Right atrium auricular region (tissue), 2 donors: ENCODE measurements at regions not wholly inside any gene's neighbourhood (a gene's known extent, or its start where the extent isn't known, plus 50 kb on each side); places are given as distances from the start of the nearest gene placed in this dataset.

Experiments
- DNase-seq: peaks from one replicate; pipeline ENCODE4 v3.0.0-alpha.2; 2019; ENCODE audit warnings: low spot score
- H3K27ac ChIP-seq, 2 donors: fragments of 200-600 bp; sonication (generic); 1 replicate in 1 of 2; 2 replicates in 1 of 2; pipeline ENCODE4 v1.5.1; 2016 to 2019
- H3K27me3 ChIP-seq, 2 donors: fragments of 200-600 bp; sonication (generic); one replicate each; pipeline versions ENCODE4 v1.5.1 to v1.6.0; 2017 to 2019
- H3K36me3 ChIP-seq: fragments of 200-600 bp; sonication (generic); one replicate; pipeline ENCODE4 v1.5.1; 2016
- H3K4me1 ChIP-seq, 2 donors: fragments of 200-600 bp; sonication (generic); one replicate each; pipeline versions ENCODE4 v1.5.1 to v1.6.0; 2017 to 2019
- H3K4me3 ChIP-seq, 2 donors: fragments of 200-600 bp; sonication (generic); 1 replicate in 1 of 2; 2 replicates in 1 of 2; pipeline ENCODE4 v1.5.1; 2017 to 2019; ENCODE audit warnings: mild to moderate bottlenecking in 1 of 2, moderate library complexity in 1 of 2
- H3K9me3 ChIP-seq, 2 donors: fragments of 200-600 bp; sonication (generic); one replicate each; pipeline ENCODE4 v1.5.1; 2019
- TF ChIP-seq, protein P1 (sequence below), 2 donors: fragments of 200-600 bp; sonication (generic); IDR thresholded peaks; one replicate each; pipeline ENCODE4 v1.5.1; 2019; ENCODE audit warnings: antibody characterized with exemption in 2 of 2

DNA sequence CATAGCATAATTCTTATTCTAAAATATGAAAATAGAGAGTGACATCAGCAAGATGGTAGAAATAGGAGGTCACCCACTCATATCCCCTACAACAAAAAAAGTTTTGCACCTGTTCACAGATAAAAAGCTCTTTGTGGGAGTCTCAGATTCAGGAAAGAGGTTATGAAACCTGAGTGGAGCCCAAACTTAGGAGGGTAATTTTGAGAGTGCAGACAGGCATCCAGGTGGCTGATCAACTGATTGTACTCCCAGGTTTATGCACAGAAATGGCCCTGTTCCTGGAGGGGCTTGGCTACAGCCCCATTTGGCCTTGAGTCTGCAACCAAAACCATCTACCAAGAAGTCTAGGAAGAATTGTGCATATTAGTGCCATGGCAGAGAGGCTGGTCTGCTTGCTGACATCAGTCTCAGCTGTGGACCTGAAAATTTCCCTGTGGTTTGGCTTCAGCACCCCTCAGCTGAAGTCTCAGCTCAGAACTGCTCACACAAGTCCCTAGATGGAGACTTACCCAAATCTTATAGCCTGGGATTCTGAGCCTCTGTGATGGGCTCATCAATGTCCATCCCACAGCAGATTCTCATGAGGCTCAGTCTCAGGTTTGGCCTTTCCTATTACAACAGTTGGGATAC lies 291.6 kb downstream of the IL20RB start:
- H3K36me3 ChIP-seq: no peaks in the 10 kb centered on the region
- TF ChIP-seq, protein P1, sequence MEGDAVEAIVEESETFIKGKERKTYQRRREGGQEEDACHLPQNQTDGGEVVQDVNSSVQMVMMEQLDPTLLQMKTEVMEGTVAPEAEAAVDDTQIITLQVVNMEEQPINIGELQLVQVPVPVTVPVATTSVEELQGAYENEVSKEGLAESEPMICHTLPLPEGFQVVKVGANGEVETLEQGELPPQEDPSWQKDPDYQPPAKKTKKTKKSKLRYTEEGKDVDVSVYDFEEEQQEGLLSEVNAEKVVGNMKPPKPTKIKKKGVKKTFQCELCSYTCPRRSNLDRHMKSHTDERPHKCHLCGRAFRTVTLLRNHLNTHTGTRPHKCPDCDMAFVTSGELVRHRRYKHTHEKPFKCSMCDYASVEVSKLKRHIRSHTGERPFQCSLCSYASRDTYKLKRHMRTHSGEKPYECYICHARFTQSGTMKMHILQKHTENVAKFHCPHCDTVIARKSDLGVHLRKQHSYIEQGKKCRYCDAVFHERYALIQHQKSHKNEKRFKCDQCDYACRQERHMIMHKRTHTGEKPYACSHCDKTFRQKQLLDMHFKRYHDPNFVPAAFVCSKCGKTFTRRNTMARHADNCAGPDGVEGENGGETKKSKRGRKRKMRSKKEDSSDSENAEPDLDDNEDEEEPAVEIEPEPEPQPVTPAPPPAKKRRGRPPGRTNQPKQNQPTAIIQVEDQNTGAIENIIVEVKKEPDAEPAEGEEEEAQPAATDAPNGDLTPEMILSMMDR (IDR thresholded peaks at IDR 0.05): no peak
- no peak overlapping the region for H3K4me3 ChIP-seq
- H3K27ac ChIP-seq: no peak overlapping the region
- H3K9me3 ChIP-seq: peaks cover 0 to 14% of the 10 kb centered on the region in 2 donors
- no peak for DNase-seq
- H3K27me3 ChIP-seq: no peaks in the 10 kb centered on the region
- H3K4me1 ChIP-seq: no peaks in the 10 kb centered on the region

DNA sequence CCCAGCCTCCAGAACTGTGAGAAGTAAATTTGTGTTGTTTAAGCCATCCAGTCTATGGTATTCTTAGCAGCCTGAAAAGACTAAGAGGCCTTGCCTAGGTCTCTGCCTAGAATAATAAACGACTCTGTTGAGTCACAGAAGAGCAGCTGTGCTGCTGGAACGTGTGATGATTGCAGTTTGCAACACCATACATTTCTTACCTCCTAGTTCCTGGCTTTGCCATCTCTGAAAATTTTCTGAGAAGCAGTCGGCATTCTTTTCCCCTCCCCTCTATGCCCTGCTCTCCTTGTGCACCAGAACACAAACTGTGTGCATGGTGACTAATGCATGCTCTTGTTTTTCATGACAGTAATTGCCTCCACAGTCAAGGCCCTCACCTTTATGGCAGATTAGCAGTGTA lies 301.3 kb downstream of the IL20RB start:
- Histone ChIP-seq H3K36me3 (no peaks in the 10 kb centered on the region), H3K4me3 (no peak overlapping the region), H3K27me3 (no peaks in the 10 kb centered on the region), H3K4me1 (peaks cover 0 to 5% of the 10 kb centered on the region in 2 donors), H3K9me3 (peaks cover 0 to 4% of the 10 kb centered on the region in 2 donors), H3K27ac (peak overlapping the region in 1 of 2 donors; percentile 51)
- TF ChIP-seq, protein P1 (IDR thresholded peaks at IDR 0.05): no peak
- no peak for DNase-seq

DNA sequence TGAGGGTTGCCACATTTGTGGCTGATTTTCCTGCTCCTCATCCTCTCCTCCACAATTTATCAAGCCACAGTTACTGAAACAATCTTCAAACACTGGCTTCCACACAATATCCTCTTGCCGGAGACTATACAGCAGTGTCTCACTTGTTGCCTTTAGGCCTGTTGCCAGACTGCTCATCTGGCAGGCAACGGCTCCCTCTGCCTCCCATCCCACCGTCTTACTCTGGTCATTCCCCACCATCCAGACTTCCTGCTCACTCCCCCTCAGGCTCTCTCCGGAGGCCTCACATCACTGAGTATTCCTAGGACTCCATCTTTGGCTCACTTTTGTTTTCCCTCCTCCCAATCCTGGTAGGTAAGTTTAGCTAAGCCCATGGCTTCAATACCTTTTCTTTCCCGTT lies 301.9 kb downstream of the IL20RB start:
- Histone ChIP-seq H3K4me3 (no peak overlapping the region), H3K27me3 (no peaks in the 10 kb centered on the region), H3K9me3 (no peaks in the 10 kb centered on the region), H3K36me3 (no peaks in the 10 kb centered on the region), H3K27ac (peak overlapping the region in 1 of 2 donors; percentile 40), H3K4me1 (peaks cover 0 to 9% of the 10 kb centered on the region in 2 donors)
- TF ChIP-seq, protein P1 (IDR thresholded peaks at IDR 0.05): no peak
- DNase-seq: no peak

DNA sequence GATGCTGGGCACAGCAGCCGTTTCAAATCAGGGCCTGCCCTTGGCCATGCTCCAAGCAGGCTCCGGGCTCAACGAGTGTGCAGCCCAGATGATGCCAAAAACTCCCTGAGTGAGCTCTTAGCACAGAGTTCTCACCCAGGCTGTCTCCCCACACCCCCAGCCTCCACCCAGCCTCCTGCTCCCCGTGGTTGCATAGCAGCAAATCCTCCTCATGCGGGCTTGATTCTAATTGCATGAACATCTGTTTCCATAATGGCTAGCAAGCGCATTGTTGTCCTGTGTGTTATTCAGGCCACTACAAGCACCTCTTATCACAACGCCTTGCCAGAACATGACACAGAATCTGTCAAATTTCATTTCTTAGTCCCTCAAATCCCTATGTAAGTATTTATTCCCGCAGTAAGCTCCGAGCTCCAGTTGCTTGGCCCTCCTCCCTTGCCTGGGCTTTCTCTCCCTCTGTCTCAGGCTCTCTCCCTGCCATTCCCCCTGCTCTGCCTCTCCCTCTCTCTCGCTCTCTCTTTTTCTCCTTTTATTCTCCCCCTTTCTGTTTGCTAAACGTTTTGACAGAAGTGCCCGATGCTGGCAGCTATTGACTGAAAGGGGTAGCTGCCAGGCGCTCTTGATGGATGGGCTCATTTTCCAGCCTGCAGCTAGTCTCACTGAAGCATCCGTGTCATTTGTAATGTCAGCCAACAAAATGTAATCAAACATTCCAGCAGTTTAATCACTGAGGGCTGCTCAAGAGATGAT lies 306.5 kb downstream of the IL20RB start:
- H3K9me3 ChIP-seq: no peaks in the 10 kb centered on the region
- no peaks in the 10 kb centered on the region for H3K27me3 ChIP-seq
- TF ChIP-seq, protein P1 (IDR thresholded peaks at IDR 0.05): no peak
- no peak overlapping the region for H3K4me3 ChIP-seq
- H3K27ac ChIP-seq: no peak overlapping the region
- DNase-seq: no peak
- H3K4me1 ChIP-seq: peaks cover 0 to 9% of the 10 kb centered on the region in 2 donors
- no peaks in the 10 kb centered on the region for H3K36me3 ChIP-seq

DNA sequence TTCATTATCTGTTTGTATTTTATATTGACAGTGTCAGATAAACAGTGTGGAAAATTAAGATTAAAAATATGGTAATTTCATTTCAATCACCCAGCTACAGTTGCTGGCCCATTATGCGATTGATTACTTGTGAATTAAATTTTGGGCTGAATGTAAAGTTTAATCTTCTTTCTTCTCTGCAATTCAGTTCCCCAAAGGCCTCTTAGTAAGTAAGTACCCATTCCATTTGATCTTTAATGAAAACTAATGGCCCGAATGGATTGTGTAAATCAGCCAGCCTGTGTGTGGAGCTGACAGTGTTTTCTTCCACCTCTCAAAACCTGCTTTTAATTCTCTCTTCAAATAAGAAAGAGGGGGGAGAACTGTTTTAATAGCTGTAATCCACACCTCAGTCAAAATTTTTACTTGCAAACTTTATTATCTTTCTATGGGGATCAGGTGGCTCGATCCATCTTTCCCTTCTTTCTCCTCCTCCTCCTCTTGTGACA lies 307.1 kb downstream of the IL20RB start:
- DNase-seq: no peak
- TF ChIP-seq, protein P1 (IDR thresholded peaks at IDR 0.05): no peak
- H3K4me3 ChIP-seq: no peak overlapping the region
- H3K27ac ChIP-seq: no peak overlapping the region
- peaks cover 0 to 9% of the 10 kb centered on the region in 2 donors for H3K4me1 ChIP-seq
- H3K27me3 ChIP-seq: no peaks in the 10 kb centered on the region
- H3K36me3 ChIP-seq: no peaks in the 10 kb centered on the region
- no peaks in the 10 kb centered on the region for H3K9me3 ChIP-seq
